SH-SY5Y (cell line): ENCODE measurements at regions not wholly inside any gene's neighbourhood (a gene's known extent, or its start where the extent isn't known, plus 50 kb on each side); places are given as distances from the start of the nearest gene placed in this dataset.

Source experiments
- GATA2 ChIP-seq: IDR thresholded peaks from 2 replicates; pipeline ENCODE4 v1.6.1; 2011; ENCODE audit warnings: mild to moderate bottlenecking, low read depth, low read length
- GATA3 ChIP-seq: IDR thresholded peaks from 2 replicates; pipeline ENCODE4 v1.6.1; 2011; ENCODE audit warnings: low read depth, mild to moderate bottlenecking, low read length, moderate library complexity

DNA sequence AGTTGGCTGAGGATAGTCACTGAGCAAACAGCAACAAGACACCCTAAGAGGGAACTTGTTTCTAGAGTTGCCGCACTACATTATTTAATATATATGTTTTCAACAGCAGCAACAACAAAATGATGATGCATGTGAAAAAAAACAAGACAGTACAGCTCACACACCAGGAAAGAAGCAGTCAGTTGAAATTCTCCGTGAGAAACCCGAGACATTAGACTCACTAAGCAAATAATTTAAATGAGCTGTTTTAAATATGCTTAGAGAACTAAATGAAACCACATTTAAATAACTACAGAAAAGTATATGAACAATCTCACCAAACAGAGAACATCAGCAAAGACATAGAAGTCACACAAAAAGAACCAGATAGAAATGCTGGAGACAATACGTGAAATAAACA, 426.3 kb upstream of the PFKP start:
- no peak for TF ChIP-seq GATA2
- no peak for TF ChIP-seq GATA3
